ENCODE measurements at regions not wholly inside any gene's neighbourhood (a gene's known extent, or its start where the extent isn't known, plus 50 kb on each side); places are given as distances from the start of the nearest gene placed in this dataset.

DNA sequence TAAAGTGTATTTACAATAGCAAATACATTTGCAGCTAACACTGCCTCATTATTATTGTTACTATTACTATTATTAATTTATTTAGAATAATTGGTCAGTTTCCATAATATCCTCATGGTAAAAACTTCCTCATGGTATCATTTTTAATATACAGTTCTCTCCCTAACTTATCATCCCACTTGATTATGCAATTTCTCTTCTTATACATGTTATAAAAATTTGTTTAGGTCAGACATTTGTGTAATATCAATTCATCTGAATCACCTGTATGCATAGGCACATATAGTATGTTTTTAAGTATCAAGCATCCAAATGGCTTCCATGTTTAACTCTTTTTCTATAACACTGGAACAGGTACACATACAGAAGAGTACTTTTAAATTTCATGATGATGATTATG is 210.8 kb upstream of the STARD13 start:
- DNase-seq = no peak
- H3K9me2 ChIP-seq (replicated peaks; ENCODE audit: insufficient read depth, low read length) = no peaks in the 10 kb centered on the region

GRCh38 chr13:33497146-33497845 is 211.7 kb upstream of the STARD13 start:
- Histone ChIP-seq H2AFZ (ENCODE audit: low read length) (no peak overlapping the region), H3K27me3 (replicated peaks; ENCODE audit: insufficient read depth, low read length) (no peaks in the 10 kb centered on the region), H3K9me3 (replicated peaks; ENCODE audit: insufficient read depth, low read length) (no peaks in the 10 kb centered on the region), H4K20me1 (ENCODE audit: insufficient read depth, low read length) (no peaks in the 10 kb centered on the region), H3F3A (ENCODE audit: insufficient read depth, low read length) (no peaks in the 10 kb centered on the region), H3K4me1 (ENCODE audit: low read length) (no peaks in the 10 kb centered on the region), H3K4me3 (ENCODE audit: low read length) (no peak overlapping the region), H3K9me2 (replicated peaks; ENCODE audit: insufficient read depth, low read length) (no peaks in the 10 kb centered on the region), H3K79me2 (ENCODE audit: low read length) (no peaks in the 10 kb centered on the region), H3K36me3 (replicated peaks; ENCODE audit: insufficient read depth, low read length) (no peaks in the 10 kb centered on the region), H3K9ac (ENCODE audit: low read length) (no peak overlapping the region), H3K4me2 (ENCODE audit: low read depth, low read length) (no peak overlapping the region), H3K27ac (ENCODE audit: low read length) (no peak overlapping the region)
- no peak for DNase-seq
- TF ChIP-seq EZH2 (optimal IDR thresholded peaks at IDR 0.05; ENCODE audit: low read depth, low read length) (no peak), EZH2phosphoT487 (IDR thresholded peaks at IDR 0.05; ENCODE audit: low read length) (no peak)
- TF ChIP-seq, protein P1, sequence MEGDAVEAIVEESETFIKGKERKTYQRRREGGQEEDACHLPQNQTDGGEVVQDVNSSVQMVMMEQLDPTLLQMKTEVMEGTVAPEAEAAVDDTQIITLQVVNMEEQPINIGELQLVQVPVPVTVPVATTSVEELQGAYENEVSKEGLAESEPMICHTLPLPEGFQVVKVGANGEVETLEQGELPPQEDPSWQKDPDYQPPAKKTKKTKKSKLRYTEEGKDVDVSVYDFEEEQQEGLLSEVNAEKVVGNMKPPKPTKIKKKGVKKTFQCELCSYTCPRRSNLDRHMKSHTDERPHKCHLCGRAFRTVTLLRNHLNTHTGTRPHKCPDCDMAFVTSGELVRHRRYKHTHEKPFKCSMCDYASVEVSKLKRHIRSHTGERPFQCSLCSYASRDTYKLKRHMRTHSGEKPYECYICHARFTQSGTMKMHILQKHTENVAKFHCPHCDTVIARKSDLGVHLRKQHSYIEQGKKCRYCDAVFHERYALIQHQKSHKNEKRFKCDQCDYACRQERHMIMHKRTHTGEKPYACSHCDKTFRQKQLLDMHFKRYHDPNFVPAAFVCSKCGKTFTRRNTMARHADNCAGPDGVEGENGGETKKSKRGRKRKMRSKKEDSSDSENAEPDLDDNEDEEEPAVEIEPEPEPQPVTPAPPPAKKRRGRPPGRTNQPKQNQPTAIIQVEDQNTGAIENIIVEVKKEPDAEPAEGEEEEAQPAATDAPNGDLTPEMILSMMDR (IDR thresholded peaks at IDR 0.05; ENCODE audit: low read length) = no peak

More for the DNA sequence above, 210.8 kb upstream of the STARD13 start:
- H3K27me3 ChIP-seq (replicated peaks; ENCODE audit: insufficient read depth, low read length) = no peaks in the 10 kb centered on the region
- no peaks in the 10 kb centered on the region for H3K9me3 ChIP-seq (replicated peaks; ENCODE audit: insufficient read depth, low read length)
- no peak overlapping the region for H2AFZ ChIP-seq (ENCODE audit: low read length)
- no peaks in the 10 kb centered on the region for H3K79me2 ChIP-seq (ENCODE audit: low read length)
- H3F3A ChIP-seq (ENCODE audit: insufficient read depth, low read length) = no peaks in the 10 kb centered on the region
- no peaks in the 10 kb centered on the region for H3K36me3 ChIP-seq (replicated peaks; ENCODE audit: insufficient read depth, low read length)
- H3K4me1 ChIP-seq (ENCODE audit: low read length) = no peaks in the 10 kb centered on the region
- no peak overlapping the region for H3K4me2 ChIP-seq (ENCODE audit: low read depth, low read length)
- no peak overlapping the region for H3K9ac ChIP-seq (ENCODE audit: low read length)
- no peaks in the 10 kb centered on the region for H4K20me1 ChIP-seq (ENCODE audit: insufficient read depth, low read length)
- no peak overlapping the region for H3K27ac ChIP-seq (ENCODE audit: low read length)
- no peak overlapping the region for H3K4me3 ChIP-seq (ENCODE audit: low read length)
- TF ChIP-seq EZH2 (optimal IDR thresholded peaks at IDR 0.05; ENCODE audit: low read depth, low read length) (no peak), EZH2phosphoT487 (IDR thresholded peaks at IDR 0.05; ENCODE audit: low read length) (no peak)
- TF ChIP-seq, protein P1 (IDR thresholded peaks at IDR 0.05; ENCODE audit: low read length) = no peak

GRCh38 chr13:33508060-33508459 is 222.5 kb upstream of the STARD13 start:
- TF ChIP-seq EZH2 (optimal IDR thresholded peaks at IDR 0.05; ENCODE audit: low read depth, low read length) = no peak
- TF ChIP-seq, protein P1 (IDR thresholded peaks at IDR 0.05; ENCODE audit: low read length) = no peak
- TF ChIP-seq EZH2phosphoT487 (IDR thresholded peaks at IDR 0.05; ENCODE audit: low read length) = no peak

More at GRCh38 chr13:33508060-33508459, 222.5 kb upstream of the STARD13 start:
- H3K9me2 ChIP-seq (replicated peaks; ENCODE audit: insufficient read depth, low read length) = no peaks in the 10 kb centered on the region
- no peaks in the 10 kb centered on the region for H3F3A ChIP-seq (ENCODE audit: insufficient read depth, low read length)
- H3K36me3 ChIP-seq (replicated peaks; ENCODE audit: insufficient read depth, low read length) = no peaks in the 10 kb centered on the region
- no peaks in the 10 kb centered on the region for H3K4me1 ChIP-seq (ENCODE audit: low read length)
- no peaks in the 10 kb centered on the region for H4K20me1 ChIP-seq (ENCODE audit: insufficient read depth, low read length)
- no peak for DNase-seq
- H3K4me2 ChIP-seq (ENCODE audit: low read depth, low read length) = no peak overlapping the region
- H2AFZ ChIP-seq (ENCODE audit: low read length) = no peak overlapping the region
- H3K27me3 ChIP-seq (replicated peaks; ENCODE audit: insufficient read depth, low read length) = no peaks in the 10 kb centered on the region
- H3K9me3 ChIP-seq (replicated peaks; ENCODE audit: insufficient read depth, low read length) = no peaks in the 10 kb centered on the region
- no peak overlapping the region for H3K27ac ChIP-seq (ENCODE audit: low read length)
- no peak overlapping the region for H3K4me3 ChIP-seq (ENCODE audit: low read length)
- H3K9ac ChIP-seq (ENCODE audit: low read length) = no peak overlapping the region
- no peaks in the 10 kb centered on the region for H3K79me2 ChIP-seq (ENCODE audit: low read length)
